GM12878 (cell line): ENCODE measurements at regions not wholly inside any gene's neighbourhood (a gene's known extent, or its start where the extent isn't known, plus 50 kb on each side); places are given as distances from the start of the nearest gene placed in this dataset.
"Not testable (repeated sequence)": the region's sequence is repeated elsewhere in the genome, so short reads cannot be mapped to it uniquely, and the experiment has no call there.

Experiments used
- CTCF ChIP-seq, 3 experiments: IDR thresholded peaks in 2 of 3; conservative IDR thresholded peaks in 1 of 3; 2 replicates each; pipeline ENCODE4 v1.5.1; 2011; ENCODE audit warnings: low read depth in 3 of 3, low read length in 3 of 3, mild to moderate bottlenecking in 3 of 3, control low read depth in 2 of 3, moderate library complexity in 2 of 3, inconsistent platforms in 1 of 3, mixed read lengths in 1 of 3; ENCODE audit not compliant: control insufficient read depth in 2 of 3, insufficient read depth in 1 of 3; ENCODE audit errors: extremely low read depth in 1 of 3
- EP300 ChIP-seq, 2 experiments: fragments of 150-350 bp in 1 of 2; IDR thresholded peaks; 2 replicates each; pipeline ENCODE4 v1.6.1; 2011 to 2012; ENCODE audit warnings: low read depth in 2 of 2, low read length in 2 of 2, borderline replicate concordance in 1 of 2, improper control_type of control experiment in 1 of 2, inconsistent platforms in 1 of 2; ENCODE audit not compliant: control insufficient read depth in 1 of 2
- ETV6 ChIP-seq, 2 experiments: fragments of 450-650 bp in 1 of 2; IDR thresholded peaks in 1 of 2; conservative IDR thresholded peaks in 1 of 2; 2 replicates each; pipeline ENCODE4 v1.6.1; 2014; ENCODE audit warnings: antibody characterized with exemption in 1 of 2, borderline replicate concordance in 1 of 2, low read depth in 1 of 2, mild to moderate bottlenecking in 1 of 2, moderate library complexity in 1 of 2
- EZH2 ChIP-seq: IDR thresholded peaks from 2 replicates; pipeline ENCODE4 v1.6.1; 2012; ENCODE audit warnings: low read depth, mild to moderate bottlenecking, control low read depth, inconsistent platforms, low read length, borderline replicate concordance; ENCODE audit not compliant: control insufficient read depth
- IKZF2 ChIP-seq, 2 experiments: fragments of 450-650 bp; IDR thresholded peaks; 2 replicates each; pipeline ENCODE4 v1.6.1; 2017; ENCODE audit warnings: mild to moderate bottlenecking in 2 of 2, moderate library complexity in 2 of 2
- MYC ChIP-seq: IDR thresholded peaks from 2 replicates; pipeline ENCODE4 v1.6.1; 2011; ENCODE audit warnings: mild to moderate bottlenecking, low read length, moderate library complexity, inconsistent platforms; ENCODE audit not compliant: insufficient read depth, insufficient replicate concordance, insufficient read length, severe bottlenecking
- POLR2A ChIP-seq: IDR thresholded peaks from 2 replicates; pipeline ENCODE4 v1.6.1; 2011; ENCODE audit warnings: low read depth, mild to moderate bottlenecking, low read length
- TCF12 ChIP-seq: IDR thresholded peaks from 2 replicates; pipeline ENCODE4 v1.6.1; 2011; ENCODE audit warnings: low read depth, mild to moderate bottlenecking, low read length

GRCh38 chr5:57870267-57870666 lies 387.7 kb upstream of the ACTBL2 start:
- not testable (repeated sequence) for TF ChIP-seq MYC; EZH2; ETV6 (conservative IDR thresholded peaks at IDR 0.05 in 1 of 2, IDR thresholded peaks at IDR 0.05 in 1 of 2; ENCODE audit: borderline replicate concordance in 1 of 2, low read depth in 1 of 2); CTCF (IDR thresholded peaks at IDR 0.05 in 2 of 3, conservative IDR thresholded peaks at IDR 0.05 in 1 of 3; ENCODE audit: control insufficient read depth in 2 of 3, extremely low read depth in 1 of 3, insufficient read depth in 1 of 3, low read depth in 3 of 3, low read length in 3 of 3); IKZF2 (IDR thresholded peaks at IDR 0.05); POLR2A; TCF12; EP300 (IDR thresholded peaks at IDR 0.05; ENCODE audit: borderline replicate concordance in 1 of 2, control insufficient read depth in 1 of 2, low read depth in 2 of 2, low read length in 2 of 2)
